NT2/D1 (cell line): ENCODE measurements at regions not wholly inside any gene's neighbourhood (a gene's known extent, or its start where the extent isn't known, plus 50 kb on each side); places are given as distances from the start of the nearest gene placed in this dataset.
"Not testable (repeated sequence)": the region's sequence is repeated elsewhere in the genome, so short reads cannot be mapped to it uniquely, and the experiment has no call there.

ENCODE experiments used
- DNase-seq: peaks from one replicate; pipeline ENCODE4 v3.0.0-alpha.2; 2011; ENCODE audit warnings: low read depth, low spot score
- H3K27me3 ChIP-seq: 2 replicates; pipeline ENCODE4 v1.6.0; 2011; ENCODE audit warnings: mild to moderate bottlenecking; ENCODE audit not compliant: insufficient read length, insufficient read depth
- H3K36me3 ChIP-seq: 2 replicates; pipeline ENCODE4 v1.6.1; 2011; ENCODE audit warnings: mild to moderate bottlenecking, low read length, mixed read lengths; ENCODE audit not compliant: insufficient read depth, insufficient read length
- H3K4me1 ChIP-seq: 2 replicates; pipeline ENCODE4 v1.5.1; 2011; ENCODE audit not compliant: insufficient read depth, insufficient read length
- H3K4me3 ChIP-seq: 2 replicates; pipeline ENCODE4 v1.5.1; 2011; ENCODE audit warnings: low read depth; ENCODE audit not compliant: insufficient read length
- H3K9ac ChIP-seq: 2 replicates; pipeline ENCODE4 v1.6.0; 2011; ENCODE audit warnings: low read depth; ENCODE audit not compliant: insufficient read length
- H3K9me3 ChIP-seq: 2 replicates; pipeline ENCODE4 v1.5.1; 2011; ENCODE audit warnings: mild to moderate bottlenecking, low read length; ENCODE audit not compliant: insufficient read depth

- DNase-seq, H3K9ac ChIP-seq: not testable (repeated sequence)
Measured at GRCh38 chr1:83406693-83407371, 592.1 kb downstream of the TTLL7 start.

GRCh38 chr1:83405789-83406188, 593.1 kb downstream of the TTLL7 start:
- H3K4me1 ChIP-seq, H3K9ac ChIP-seq, H3K36me3 ChIP-seq, H3K27me3 ChIP-seq, H3K9me3 ChIP-seq, DNase-seq, H3K4me3 ChIP-seq: not testable (repeated sequence)

More at GRCh38 chr1:83406693-83407371, 592.1 kb downstream of the TTLL7 start:
- H3K36me3 ChIP-seq, H3K4me1 ChIP-seq, H3K27me3 ChIP-seq, H3K4me3 ChIP-seq, H3K9me3 ChIP-seq: not testable (repeated sequence)

GRCh38 chr1:83403500-83403899, 595.4 kb downstream of the TTLL7 start:
- DNase-seq, H3K36me3 ChIP-seq, H3K9me3 ChIP-seq, H3K9ac ChIP-seq, H3K4me3 ChIP-seq, H3K27me3 ChIP-seq, H3K4me1 ChIP-seq: not testable (repeated sequence)

GRCh38 chr1:83401146-83401545, 597.8 kb downstream of the TTLL7 start:
- H3K4me1 ChIP-seq, H3K36me3 ChIP-seq, H3K27me3 ChIP-seq, DNase-seq, H3K9me3 ChIP-seq, H3K9ac ChIP-seq, H3K4me3 ChIP-seq: not testable (repeated sequence)

GRCh38 chr1:83400173-83400572, 598.8 kb downstream of the TTLL7 start:
- not testable (repeated sequence) for H3K36me3 ChIP-seq, H3K4me1 ChIP-seq

GRCh38 chr1:83398125-83398524, 600.8 kb downstream of the TTLL7 start:
- not testable (repeated sequence) for H3K4me1 ChIP-seq, H3K9me3 ChIP-seq, H3K9ac ChIP-seq, H3K36me3 ChIP-seq, DNase-seq, H3K4me3 ChIP-seq, H3K27me3 ChIP-seq

More at GRCh38 chr1:83400173-83400572, 598.8 kb downstream of the TTLL7 start:
- not testable (repeated sequence) for DNase-seq, H3K4me3 ChIP-seq, H3K27me3 ChIP-seq, H3K9me3 ChIP-seq, H3K9ac ChIP-seq

GRCh38 chr1:83395130-83395529, 603.8 kb downstream of the TTLL7 start:
- not testable (repeated sequence) for H3K36me3 ChIP-seq, H3K27me3 ChIP-seq, DNase-seq, H3K9me3 ChIP-seq, H3K4me1 ChIP-seq, H3K9ac ChIP-seq, H3K4me3 ChIP-seq

- H3K4me1 ChIP-seq, H3K9me3 ChIP-seq, H3K9ac ChIP-seq, H3K36me3 ChIP-seq, H3K4me3 ChIP-seq, H3K27me3 ChIP-seq, DNase-seq: not testable (repeated sequence)
Measured at GRCh38 chr1:83386946-83387345, 612.0 kb downstream of the TTLL7 start.

- not testable (repeated sequence) for H3K36me3 ChIP-seq, H3K4me3 ChIP-seq
Measured at GRCh38 chr1:83383107-83383506, 615.8 kb downstream of the TTLL7 start.

GRCh38 chr1:83373018-83373417, 625.9 kb downstream of the TTLL7 start:
- not testable (repeated sequence) for H3K9me3 ChIP-seq, DNase-seq, H3K9ac ChIP-seq, H3K36me3 ChIP-seq, H3K4me1 ChIP-seq, H3K27me3 ChIP-seq, H3K4me3 ChIP-seq

More at GRCh38 chr1:83383107-83383506, 615.8 kb downstream of the TTLL7 start:
- H3K9ac ChIP-seq, DNase-seq, H3K4me1 ChIP-seq, H3K27me3 ChIP-seq, H3K9me3 ChIP-seq: not testable (repeated sequence)

GRCh38 chr1:83369853-83370252, 629.1 kb downstream of the TTLL7 start:
- H3K4me1 ChIP-seq, DNase-seq, H3K36me3 ChIP-seq: not testable (repeated sequence)

GRCh38 chr1:83365320-83365719, 633.6 kb downstream of the TTLL7 start:
- not testable (repeated sequence) for H3K4me1 ChIP-seq, DNase-seq, H3K9me3 ChIP-seq, H3K27me3 ChIP-seq, H3K36me3 ChIP-seq, H3K4me3 ChIP-seq, H3K9ac ChIP-seq

More at GRCh38 chr1:83369853-83370252, 629.1 kb downstream of the TTLL7 start:
- not testable (repeated sequence) for H3K9ac ChIP-seq, H3K9me3 ChIP-seq, H3K4me3 ChIP-seq, H3K27me3 ChIP-seq
